ENCODE measurements at regions not wholly inside any gene's neighbourhood (a gene's known extent, or its start where the extent isn't known, plus 50 kb on each side); places are given as distances from the start of the nearest gene placed in this dataset.

DNA sequence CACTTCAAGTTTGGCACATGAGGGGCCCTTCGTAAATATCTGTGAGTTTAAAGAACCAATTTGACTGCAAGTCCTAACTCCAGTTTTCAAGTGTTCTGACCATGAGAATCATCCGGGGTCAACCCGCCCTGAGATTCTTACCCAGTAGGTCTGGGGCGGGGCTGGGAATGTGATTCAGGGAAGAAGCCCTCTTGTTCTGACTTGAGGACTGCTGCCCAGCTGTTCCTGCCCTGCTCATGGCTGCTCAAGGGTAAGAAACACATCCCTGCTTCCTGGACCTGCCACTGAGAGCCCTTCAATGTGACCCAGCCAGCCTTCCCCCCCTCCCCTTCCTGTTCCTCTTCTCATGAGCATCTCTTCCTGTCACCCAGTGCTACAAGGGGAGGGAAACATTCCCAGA, 92.7 kb upstream of the PGRMC2 start:
- no peak for DNase-seq

DNA sequence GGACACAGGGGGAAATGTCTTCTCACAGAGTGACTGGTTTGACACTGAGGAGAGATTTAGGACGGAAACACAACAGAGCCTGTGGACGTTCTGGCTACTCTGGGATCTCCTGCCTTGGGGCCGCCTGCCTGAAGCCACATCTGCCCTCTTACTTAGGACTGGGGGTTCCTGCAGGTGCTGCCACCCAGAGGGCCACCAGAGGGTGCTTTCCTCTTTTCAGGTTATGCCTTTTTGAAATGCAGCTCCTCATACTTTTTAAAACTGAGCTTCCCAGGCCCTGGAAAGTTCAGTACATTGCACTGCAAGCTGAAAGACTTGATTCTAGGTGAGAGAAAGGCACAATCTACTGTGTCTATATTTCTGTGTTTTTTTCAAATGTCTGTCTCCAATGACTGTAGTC, 92.2 kb upstream of the PGRMC2 start:
- DNase-seq: peak; percentile 18

DNA sequence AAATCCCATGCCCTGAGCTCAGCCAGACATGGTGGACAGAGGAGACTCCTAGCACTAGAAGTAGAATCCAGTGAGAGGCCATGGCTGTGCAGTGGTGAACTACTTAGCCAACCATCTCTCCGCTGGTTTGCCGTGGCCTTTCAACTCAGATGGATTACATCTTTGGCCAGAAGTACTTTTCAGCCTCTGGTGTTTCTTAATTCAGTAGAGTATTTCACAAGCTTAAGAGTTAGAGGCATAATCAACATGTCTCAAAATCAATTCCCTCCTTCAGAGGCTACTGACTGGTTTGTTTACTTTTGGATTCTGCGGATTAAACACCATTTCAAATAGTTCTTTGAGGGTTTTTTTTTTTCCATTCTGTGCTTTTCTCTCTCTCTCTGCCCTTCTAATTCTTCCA, 91.1 kb upstream of the PGRMC2 start:
- no peak for DNase-seq

DNA sequence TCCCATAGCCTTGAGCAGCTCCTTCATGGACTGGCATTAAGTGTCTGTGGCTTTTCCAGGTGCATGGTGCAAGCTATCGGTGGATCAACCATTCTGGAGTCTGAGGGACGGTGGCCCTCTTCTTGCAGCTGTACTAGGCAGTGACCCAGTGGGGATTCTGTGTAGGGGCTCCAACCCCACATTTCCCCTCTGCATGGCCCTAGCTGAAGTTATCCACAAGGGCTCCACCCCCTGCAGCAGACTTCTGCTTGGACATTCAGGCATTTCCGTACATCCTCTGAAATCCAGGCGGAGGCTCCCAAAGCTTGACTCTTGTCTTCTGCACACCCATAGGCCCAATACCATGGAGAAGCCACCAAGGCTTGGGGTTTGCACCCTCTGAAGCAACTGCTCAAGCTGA, 89.3 kb upstream of the PGRMC2 start:
- DNase-seq: no peak

DNA sequence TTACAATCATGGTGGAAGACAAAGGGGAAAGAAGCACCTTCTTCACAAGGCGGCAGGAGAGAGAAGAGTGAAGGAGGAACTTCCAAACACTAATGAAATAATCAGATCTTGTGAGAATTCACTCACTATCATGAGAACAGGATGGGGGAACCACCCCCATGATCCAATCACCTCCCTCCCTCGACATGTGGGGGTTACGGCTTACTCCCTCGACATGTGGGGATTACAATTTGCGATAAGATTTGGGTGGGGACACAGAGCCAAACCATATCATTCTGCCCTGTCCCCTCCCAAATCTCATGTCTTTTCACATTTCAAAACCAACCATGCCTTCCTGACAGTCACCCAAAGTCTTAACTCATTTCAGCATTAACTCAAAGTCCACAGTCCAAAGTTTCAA, 88.7 kb upstream of the PGRMC2 start:
- no peak for DNase-seq

DNA sequence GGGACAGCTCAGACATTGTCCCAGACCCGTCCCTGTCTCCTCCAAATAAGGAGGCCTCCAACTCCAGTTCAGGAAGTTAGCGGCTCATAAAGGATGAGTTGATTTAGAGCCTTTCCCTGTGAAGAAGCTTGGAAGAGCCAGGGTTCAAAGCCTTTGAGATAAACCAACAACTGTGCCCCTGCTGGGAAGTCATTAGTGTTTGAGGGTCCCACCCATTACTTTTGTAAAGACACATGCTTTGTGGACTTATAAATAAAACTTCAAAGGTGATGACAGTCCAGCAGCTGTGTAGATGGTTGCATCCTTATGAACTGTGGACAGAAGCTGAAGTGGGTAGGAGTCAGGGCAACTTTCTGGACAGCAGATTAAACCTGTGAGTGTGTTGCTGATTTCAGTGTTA, 86.0 kb upstream of the PGRMC2 start:
- no peak for DNase-seq

DNA sequence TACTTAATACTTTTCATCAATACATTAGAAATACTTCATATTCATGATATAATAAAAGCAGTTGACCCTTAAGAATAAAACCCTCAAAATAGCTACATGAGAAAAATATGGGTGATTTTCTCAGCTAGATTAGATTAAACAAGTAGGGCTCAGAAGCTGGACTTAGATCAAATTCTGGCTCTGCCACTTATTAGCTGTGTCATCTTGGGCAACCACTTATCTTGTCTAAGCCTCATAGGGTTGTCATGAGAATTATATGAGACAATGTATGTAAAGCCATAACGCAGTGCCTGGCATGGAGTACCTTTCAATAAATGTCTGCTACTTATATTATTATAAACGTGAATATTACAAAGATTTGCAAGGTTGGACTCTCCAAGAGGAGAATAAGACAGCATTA, 84.3 kb upstream of the PGRMC2 start:
- no peak for DNase-seq

DNA sequence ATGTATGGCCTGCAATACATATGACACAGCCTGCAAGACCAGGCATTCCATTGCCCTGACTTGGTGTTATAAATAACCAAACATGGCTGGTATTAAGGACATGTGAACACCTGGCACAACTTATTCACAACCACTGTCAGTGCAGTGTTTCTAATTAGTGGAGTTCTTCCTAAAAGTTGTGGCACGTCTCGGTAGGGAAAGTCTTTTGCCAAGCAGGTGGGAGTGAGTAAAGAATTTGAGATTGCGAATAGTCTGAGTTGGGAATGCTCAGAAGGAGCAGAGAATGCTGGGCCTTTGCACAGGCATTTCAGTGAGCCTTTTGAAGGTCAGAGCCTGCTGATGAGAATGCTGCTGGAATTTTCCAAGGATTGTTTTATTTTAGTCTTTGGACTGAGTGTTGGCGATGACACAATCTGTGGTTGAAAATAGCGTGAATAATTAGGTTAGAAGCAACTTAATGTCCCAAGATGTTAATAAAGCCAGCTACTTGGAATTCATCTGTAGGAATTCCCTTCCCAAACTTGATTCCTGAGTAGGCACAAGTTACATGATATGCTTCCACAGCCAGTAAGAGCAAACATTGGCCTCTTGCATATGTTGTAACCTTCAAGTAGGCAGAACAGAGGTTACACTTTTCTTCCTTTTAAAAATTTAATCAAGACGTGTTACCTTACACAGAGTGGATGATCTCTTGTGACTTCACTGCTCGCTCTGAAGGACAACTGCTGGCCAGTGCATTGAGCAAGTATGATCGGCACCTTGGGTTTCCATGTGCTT, 83.6 kb upstream of the PGRMC2 start:
- no peak for DNase-seq

DNA sequence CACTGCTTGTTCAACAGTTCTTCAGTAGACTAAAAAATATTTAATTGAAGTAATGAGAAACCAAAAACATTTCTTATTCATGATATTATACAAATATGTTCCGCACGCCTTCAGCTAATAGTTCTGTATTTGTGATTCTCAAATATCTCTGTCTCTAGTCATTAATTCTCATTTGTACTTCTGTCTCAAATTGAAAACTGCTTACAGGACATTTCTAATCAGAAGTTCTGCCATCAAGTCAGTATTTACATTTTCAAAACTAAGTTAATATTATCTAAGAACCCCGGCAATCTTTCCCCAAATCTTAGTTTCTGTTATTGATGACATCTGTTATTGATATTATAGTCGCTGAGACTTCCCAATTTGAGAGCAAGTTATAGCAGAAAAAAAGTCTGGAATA, 78.6 kb upstream of the PGRMC2 start:
- no peak for DNase-seq

DNA sequence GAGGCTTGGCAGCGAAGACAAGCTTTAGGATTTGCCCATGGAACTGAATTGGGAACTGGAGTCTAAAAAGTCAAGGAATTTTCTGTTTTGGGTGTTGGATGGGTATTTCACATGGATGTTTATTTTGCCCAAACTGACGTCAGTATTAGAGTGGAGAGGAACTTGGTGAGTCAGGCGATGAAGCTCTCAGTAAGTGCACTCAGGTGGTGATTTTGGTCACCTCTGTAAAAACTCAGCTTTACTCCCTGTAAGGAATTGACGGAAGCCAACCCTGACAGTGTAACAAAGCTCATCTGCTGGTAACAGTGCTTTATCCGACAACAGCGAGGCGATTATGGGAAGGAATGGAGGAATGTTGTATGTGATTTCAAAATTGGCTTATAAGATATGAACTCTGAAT, 77.0 kb upstream of the PGRMC2 start:
- DNase-seq: no peak

DNA sequence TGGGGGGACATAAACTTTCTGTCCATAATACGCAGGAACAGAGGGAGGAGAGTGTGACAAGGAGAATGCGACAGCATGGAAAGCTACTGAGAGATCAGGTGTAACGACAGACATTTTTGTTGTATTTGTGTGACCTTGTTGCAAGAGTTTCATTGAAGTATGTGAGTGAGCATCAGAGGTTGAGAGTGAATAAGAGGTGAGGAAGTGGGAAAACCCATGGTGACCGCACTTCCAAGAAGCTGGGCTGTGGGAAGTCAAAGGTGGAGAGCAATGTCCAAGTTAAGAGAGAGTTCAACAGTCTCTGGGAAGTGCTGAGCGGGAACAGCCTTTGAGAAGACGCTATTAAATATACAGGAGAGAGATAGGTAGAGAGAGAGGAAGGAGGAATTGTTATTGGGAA, 76.4 kb upstream of the PGRMC2 start:
- DNase-seq: no peak

DNA sequence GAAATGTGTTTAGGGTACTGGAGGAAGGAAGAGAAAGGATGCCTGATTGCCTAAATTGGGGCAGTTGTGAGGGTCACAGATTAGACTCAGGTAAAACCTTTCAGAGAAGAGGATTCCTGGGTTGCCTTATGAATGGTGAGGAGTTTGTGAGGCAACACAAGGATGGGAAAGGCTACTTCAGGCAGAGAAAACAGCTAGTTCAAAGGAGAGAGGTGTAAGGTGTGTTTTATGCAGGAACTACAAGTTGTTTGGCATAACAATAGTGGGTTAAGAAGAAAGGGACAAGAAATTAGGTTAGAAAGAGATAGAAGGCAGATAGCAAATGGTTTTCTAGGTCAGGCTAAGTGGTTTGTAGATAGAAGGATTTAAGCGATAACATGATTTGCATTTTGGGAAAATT, 75.1 kb upstream of the PGRMC2 start:
- DNase-seq: no peak

DNA sequence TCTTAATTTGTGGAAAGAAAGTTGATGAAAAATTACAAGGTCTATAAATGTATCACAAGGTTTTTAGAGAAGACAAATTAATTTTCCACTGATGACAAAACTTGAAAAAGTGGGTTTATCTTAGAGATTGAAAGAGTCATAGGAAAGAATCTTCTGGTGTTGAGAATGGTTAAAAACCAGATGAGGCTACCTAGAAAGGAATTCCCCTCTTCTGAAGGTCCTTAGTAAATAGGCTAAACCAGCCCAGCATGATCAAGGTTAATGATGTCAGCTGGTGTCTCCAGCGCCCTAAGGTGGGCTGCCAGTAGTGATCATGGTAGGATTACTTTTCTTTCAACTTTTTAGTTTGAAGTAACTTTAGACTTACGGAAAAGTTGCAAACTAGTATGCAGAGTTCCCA, 71.8 kb upstream of the PGRMC2 start:
- no peak for DNase-seq

DNA sequence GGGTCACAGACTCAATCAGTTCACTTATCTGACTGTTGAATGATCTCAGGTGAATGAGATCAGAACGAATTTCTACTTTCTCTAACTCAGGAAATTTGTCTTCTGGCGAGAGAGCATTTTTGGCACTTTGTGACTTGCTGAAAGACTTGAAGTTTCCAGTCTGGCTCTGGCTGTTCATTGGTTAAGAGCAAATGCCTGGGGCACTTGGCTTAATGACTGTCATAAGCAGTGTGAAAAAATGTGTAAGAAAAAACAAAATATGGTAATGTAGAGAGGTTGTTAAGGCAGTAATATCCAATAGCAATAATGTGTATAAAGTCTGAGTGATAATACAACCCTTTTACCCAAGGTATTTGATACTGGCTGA, 71.3 kb upstream of the PGRMC2 start:
- no peak for DNase-seq

DNA sequence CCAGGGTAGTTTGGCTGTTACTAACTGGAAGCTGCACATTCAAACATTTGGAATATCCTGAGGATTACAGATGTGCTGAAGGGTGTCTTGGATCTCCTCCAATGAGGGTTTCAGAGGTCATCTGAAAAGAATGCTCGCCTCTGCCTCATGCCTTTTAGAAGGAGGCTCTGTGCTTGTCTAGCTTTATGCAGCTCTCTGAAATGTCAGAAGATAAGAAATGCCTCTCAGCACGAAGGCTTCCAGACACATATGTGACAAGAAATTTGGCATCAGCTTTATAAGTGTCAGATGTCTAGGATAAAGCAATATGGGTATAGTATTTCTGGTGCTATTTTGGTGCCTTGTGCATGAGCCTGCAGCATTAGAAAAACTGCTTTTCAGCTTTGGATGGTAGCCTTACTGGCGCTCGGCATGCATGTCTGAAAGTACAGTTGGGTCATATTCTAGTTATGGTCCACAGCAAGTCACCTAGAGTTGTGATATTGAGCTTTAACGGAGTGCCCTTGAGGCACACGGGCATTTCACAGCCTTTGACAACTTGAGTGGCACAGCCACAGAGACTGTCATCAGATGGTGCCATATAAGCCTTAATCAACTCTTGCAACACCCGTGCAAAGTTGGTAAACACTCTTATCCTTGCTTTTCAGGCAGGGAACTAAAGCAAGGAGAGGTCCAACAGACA, 70.8 kb upstream of the PGRMC2 start:
- no peak for DNase-seq

DNA sequence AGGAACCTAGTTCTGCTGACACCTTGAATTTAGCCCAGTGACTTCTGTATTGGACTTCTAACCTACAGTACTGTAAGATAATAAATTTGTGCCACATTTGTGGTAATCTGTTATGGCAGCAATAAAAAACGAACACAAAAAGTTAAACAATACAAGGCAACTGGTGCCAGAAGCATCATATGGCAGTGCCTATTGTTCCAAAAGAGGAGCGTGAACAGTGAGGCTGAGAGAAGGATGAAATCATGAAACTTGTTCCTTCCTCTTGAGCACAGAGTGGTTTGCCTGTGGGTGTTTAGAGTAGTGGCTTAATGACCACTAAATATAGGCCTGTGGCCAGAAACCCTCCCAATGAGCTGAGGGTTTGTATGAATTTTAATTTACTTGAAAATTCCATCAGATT, 69.7 kb upstream of the PGRMC2 start:
- no peak for DNase-seq

DNA sequence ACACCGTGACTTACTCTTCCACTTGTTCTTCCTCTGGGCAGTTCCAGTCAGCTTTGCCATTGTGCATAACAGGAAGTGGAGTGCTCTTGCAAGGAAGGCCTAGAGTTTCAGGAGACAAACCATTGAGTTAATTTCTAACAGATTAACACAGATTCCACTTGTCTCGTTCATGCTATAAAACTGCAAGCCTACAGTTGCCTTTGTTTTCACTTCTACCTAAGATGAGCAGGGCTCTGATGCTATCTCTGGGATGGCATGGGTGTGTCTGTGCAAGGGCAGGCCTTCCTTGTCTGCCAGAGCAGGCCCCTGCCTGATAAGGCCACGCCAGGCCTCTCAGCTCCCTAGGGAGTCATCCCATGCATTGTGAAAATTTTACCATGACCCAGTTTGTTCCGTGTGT, 67.7 kb upstream of the PGRMC2 start:
- DNase-seq: no peak

DNA sequence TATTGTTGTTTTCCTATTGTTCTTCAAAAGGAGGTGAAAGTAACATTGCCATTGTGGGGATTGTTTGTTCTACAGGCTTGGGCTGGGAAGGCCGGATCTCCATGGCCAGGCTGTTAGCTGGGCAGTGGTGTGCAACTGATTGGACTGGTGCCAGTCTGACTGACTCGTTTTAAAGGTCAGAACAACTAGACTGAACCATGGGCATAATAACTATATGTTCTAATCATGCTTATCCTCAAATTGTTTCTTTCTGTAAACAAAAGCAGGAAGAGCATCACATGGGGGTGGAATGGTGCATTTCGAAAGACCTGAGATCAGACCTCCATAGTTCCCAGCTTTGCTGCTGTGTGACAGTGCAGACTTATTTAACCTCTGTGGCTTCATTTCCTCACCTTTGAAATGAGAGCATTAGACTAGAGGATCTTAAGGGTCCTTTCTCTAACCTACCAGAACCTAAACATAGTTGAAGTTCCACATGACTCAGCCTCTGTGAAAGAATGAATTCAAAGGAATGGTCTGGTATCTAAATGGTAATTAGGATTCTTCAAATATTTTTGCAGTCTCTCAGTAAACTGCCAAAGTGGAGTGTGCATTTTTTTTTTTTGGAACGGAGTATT, 66.7 kb upstream of the PGRMC2 start:
- DNase-seq: no peak

DNA sequence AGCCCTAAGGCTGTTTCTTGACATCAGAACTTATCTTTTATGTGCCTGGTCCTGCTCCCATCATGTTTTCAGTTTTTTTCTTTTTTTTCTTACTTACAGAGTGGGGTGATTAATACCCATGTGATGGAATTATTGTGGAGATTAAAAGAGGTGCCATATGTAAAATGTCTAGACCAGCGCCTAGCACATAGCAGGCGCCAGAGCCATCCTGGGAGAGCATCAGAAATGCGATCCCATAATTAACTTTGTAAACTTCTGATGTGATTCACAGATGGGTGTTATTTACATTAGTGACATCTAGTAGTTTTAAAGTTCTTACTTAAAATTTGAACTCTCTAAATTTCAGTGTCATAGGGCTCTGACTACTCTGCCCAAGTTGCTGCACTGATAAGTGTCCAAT, 66.2 kb upstream of the PGRMC2 start:
- DNase-seq: no peak

DNA sequence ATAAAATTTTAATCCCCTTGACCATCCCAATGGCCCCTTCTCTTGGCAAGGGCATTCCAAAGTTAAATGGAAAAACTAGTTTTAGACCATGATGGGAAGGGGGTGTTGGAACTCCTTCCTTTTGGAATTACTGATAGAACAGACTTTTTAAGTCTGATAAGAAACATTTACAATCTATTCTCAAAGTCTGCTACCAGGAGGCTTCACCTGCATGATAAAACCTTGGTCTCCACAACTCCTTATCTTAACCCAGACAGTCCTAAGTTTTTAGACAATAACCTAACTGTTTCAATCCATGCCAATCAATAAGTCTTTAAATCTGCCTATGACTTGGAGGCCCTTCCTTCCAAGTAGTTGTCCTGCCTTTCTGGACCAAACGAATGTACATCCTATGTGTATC, 63.9 kb upstream of the PGRMC2 start:
- DNase-seq: no peak

DNA sequence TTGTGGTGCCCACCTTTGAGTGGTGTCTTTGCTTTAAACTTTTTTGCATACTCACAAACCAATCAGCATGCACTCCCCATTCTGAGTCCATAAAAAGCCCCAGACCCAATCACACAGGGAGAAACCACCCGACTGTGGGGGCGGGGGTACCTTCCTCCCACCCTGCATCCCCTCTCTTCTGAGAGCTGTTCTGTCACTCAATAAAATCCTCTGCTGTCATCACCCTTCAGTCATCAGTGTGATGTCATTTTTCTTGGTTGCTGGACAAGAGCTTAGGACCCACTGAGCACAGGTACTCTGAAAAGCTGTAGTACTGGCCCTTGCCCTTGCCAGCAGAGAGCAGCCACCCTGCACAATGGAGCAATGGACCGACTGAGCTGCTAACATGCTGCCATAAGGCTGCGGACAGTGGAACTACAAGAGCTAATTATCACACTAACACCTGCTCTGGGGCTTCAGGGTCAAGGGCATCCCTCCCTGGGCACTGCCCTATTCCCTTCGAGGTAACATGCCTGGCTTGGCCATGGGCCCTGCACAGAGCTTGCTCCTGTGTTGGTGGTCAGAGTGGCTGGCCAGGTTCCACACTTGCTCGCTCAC, 62.9 kb upstream of the PGRMC2 start:
- DNase-seq: no peak

DNA sequence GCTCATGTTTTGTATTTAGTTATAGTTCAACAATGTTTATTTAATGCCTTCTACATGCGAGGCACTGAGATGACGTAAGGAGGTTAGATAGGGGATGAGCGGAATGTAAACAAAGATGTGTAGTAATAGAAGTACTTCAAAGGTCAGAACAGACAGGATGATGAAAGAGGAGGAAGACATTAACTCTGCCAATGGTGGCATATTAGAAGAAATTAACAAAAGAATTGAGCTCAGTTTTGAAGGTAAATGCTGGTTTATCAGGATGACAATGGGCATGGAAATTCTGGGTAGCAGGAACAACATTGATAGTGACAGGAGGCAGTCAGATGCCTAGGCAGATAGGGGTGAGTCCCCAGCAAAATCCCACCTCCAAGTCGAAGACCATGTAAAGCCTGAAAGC, 62.3 kb upstream of the PGRMC2 start:
- no peak for DNase-seq

DNA sequence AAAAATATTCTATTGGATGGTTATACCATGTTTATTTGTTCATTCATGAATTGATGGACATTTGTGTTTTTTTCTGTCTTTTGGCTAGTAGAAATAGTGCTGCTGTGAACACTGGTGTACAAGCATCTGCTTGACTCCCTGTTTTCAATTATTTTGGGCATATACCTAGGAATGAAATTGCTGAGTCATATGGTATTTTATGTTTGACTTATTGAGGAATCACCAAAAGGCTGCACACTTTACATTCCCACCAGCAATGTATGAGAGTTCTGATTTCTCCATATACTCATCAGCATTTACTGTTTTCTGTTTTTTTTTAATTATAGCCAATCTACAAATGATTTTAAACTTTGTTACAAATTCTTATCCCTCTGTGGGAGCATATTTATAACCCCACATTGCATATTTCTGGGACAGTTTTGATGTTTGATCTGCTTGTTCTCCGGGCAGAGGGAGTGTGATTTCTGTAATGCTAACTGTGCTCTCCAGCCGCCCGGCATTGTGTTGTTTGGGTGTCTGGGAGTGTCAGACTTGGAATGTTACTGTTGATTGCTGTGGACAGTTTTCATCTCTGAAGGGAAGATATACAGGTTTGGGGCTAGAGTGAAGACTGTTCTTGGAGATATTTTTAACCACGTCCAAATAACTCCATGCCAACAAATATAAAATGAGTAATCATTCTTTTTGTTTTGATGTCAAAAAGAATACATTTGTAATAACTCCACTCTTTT, 60.5 kb upstream of the PGRMC2 start:
- no peak for DNase-seq
